Heart left ventricle (tissue), 16 donors: ENCODE measurements at regions not wholly inside any gene's neighbourhood (a gene's known extent, or its start where the extent isn't known, plus 50 kb on each side); places are given as distances from the start of the nearest gene placed in this dataset.

ENCODE experiments used
- ATAC-seq, 4 donors: fragments of 200-7000 bp; cut with Tn5 transposase; one replicate each; pipeline ENCODE4 v1.9.1; 2020 to 2022; ENCODE audit warnings: moderate library complexity in 4 of 4, mild to moderate bottlenecking in 3 of 4, moderate number of reproducible peaks in 1 of 4
- DNase-seq, 5 donors: peaks; one replicate each; pipeline ENCODE4 v3.0.0-alpha.2; 2020
- H3K27ac ChIP-seq, 12 donors: fragments of 200-600 bp; sonication (generic) in 4 of 12; one replicate each; pipeline versions ENCODE4 v1.5.0 to v1.8.0; 2016 to 2022; ENCODE audit warnings: mild to moderate bottlenecking in 2 of 12
- H3K27me3 ChIP-seq, 9 donors: fragments of 200-600 bp; sonication (generic) in 2 of 9; one replicate each; pipeline versions ENCODE4 v1.5.1 to v1.8.0; 2016 to 2022; ENCODE audit warnings: mild to moderate bottlenecking in 3 of 9
- H3K36me3 ChIP-seq, 9 donors: fragments of 200-600 bp; sonication (generic) in 2 of 9; one replicate each; pipeline versions ENCODE4 v1.5.0 to v1.8.0; 2018 to 2022; ENCODE audit warnings: mild to moderate bottlenecking in 2 of 9
- H3K4me1 ChIP-seq, 12 donors: fragments of 200-600 bp; sonication (generic) in 4 of 12; one replicate each; pipeline versions ENCODE4 v1.5.0 to v1.8.0; 2016 to 2022; ENCODE audit warnings: mild to moderate bottlenecking in 3 of 12
- H3K4me3 ChIP-seq, 12 donors: fragments of 200-600 bp; sonication (generic) in 4 of 12; one replicate each; pipeline versions ENCODE4 v1.5.0 to v1.8.0; 2017 to 2022; ENCODE audit warnings: mild to moderate bottlenecking in 9 of 12, moderate library complexity in 4 of 12
- H3K9me3 ChIP-seq, 12 donors: fragments of 200-600 bp; sonication (generic) in 4 of 12; one replicate each; pipeline versions ENCODE4 v1.5.0 to v1.8.0; 2016 to 2022; ENCODE audit warnings: mild to moderate bottlenecking in 1 of 12
- POLR2A ChIP-seq, 2 donors: fragments of 450-650 bp; IDR thresholded peaks; one replicate each; pipeline ENCODE4 v1.6.1; 2017; ENCODE audit warnings: antibody characterized with exemption in 2 of 2, mild to moderate bottlenecking in 2 of 2, moderate library complexity in 2 of 2
- WGBS, 4 donors: extraction: QIAGEN DNeasy Blood & Tissue Kit in 2 of 4; methylation state at CpG; one replicate each; pipeline versions ENCODE4 v1.1.5 to v1.1.7; 2013 to 2018; 5-methylcytosine and 5-hydroxymethylcytosine counted together
- intact Hi-C, 10 donors: fragments of 100-400 bp; cut with DNase I; formaldehyde crosslinking; loops; one replicate each; pipeline versions ENCODE4 v1.11.1 to v1.14.2; 2022
- TF ChIP-seq, protein P1 (sequence below), 12 donors: fragments of 200-600 bp; sonication (generic) in 4 of 12; IDR thresholded peaks; one replicate each; pipeline versions ENCODE4 v1.5.0 to v1.8.0; 2018 to 2022; ENCODE audit warnings: antibody characterized with exemption in 12 of 12, mild to moderate bottlenecking in 5 of 12
- donor health status: ischemic (EF 13 %, LVEDD 7.1; RV severe dilation, severe dysfunction).
- donor health status: healthy with polysubstance abuse.
- donor health status: DM: no; HTN: yes; CAD: no.
- donor health status: DM: no; HTN: no; CAD: no.
- donor health status: ischemic (EF 25% LVEDD 6.9; RV normal size, moderate dysfunction).
- donor health status: ischemic (EF 25% LVEDD 5.7; RV mildly dilated, moderate dysfunction).
- donor health status: healthy.
- donor health status: DM: yes; HTN: yes; CAD: no.
- donor health status: ischemic (EF 35%, LVEDD 5.7; RV mildly dilated, moderate dysfunction).
- donor health status: nonischemic (EF 11% LVEDD 7.7; RV severe dilation, severe dysfunction).
- donor health status: DM: yes; HTN: yes; CAD: no.
- donor health status: PGD.
- donor health status: ischemic (EF 29% LVEDD 5.4; RV normal size, mild dysfunction).
- donor health status: nonischemic (EF 23%, LVEDD 6.1; RV moderate dilation, normal function).

DNA sequence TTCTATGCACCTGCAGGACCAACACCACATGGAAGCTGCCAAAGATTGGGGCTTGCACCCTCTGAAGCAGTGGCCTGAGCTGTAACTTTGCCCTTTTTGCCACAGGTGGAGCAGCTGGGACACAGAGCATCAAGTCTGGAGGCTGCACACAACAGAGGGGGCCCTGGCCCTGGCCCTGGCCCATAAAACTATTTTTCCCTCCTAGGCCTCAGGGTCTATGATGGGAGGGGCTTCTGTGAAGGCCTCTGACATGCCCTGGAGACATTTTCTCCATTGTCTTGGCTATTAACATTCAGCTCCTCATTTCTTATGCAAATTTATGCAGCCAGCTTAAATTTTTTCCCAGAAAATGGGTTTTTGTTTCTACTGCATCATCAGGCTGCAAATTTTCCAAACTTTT is 335.5 kb downstream of the ARPP21 start:
- H3K27ac ChIP-seq: no peak overlapping the region
- no peak for TF ChIP-seq POLR2A (IDR thresholded peaks at IDR 0.05)
- TF ChIP-seq, protein P1, sequence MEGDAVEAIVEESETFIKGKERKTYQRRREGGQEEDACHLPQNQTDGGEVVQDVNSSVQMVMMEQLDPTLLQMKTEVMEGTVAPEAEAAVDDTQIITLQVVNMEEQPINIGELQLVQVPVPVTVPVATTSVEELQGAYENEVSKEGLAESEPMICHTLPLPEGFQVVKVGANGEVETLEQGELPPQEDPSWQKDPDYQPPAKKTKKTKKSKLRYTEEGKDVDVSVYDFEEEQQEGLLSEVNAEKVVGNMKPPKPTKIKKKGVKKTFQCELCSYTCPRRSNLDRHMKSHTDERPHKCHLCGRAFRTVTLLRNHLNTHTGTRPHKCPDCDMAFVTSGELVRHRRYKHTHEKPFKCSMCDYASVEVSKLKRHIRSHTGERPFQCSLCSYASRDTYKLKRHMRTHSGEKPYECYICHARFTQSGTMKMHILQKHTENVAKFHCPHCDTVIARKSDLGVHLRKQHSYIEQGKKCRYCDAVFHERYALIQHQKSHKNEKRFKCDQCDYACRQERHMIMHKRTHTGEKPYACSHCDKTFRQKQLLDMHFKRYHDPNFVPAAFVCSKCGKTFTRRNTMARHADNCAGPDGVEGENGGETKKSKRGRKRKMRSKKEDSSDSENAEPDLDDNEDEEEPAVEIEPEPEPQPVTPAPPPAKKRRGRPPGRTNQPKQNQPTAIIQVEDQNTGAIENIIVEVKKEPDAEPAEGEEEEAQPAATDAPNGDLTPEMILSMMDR (IDR thresholded peaks at IDR 0.05): no peak
- DNase-seq: no peak
- no peaks in the 10 kb centered on the region for H3K36me3 ChIP-seq
- H3K27me3 ChIP-seq: no peaks in the 10 kb centered on the region
- no peak for ATAC-seq
- no peaks in the 10 kb centered on the region for H3K9me3 ChIP-seq
- no peak overlapping the region for H3K4me3 ChIP-seq
- peaks cover 0 to 4% (median 0%) of the 10 kb centered on the region in 12 donors for H3K4me1 ChIP-seq
- intact Hi-C loops: no loop called here

DNA sequence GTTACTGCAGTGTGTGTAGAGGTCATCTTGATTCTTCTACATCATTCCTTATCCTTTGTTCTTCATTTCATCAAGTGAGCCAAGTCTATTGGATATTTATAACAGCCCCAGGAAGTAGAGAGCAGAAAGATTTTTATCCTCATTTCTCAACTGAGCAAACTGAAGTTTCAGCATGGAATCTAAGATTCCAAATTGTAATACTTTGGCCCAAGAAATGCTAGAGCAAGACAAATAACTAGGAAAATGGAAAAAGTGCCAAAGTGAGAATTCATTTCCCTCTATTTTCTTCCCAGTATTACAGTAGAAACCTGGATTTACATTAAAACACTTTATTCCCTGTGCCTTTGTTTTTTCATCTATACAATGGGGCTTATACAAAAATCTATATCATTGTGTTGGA is 346.8 kb downstream of the ARPP21 start:
- no peak for ATAC-seq
- no peak for DNase-seq
- no peak overlapping the region for H3K4me3 ChIP-seq
- no peaks in the 10 kb centered on the region for H3K36me3 ChIP-seq
- H3K4me1 ChIP-seq: no peaks in the 10 kb centered on the region
- no peak overlapping the region for H3K27ac ChIP-seq
- no peaks in the 10 kb centered on the region for H3K9me3 ChIP-seq
- no peaks in the 10 kb centered on the region for H3K27me3 ChIP-seq
- intact Hi-C loops: no loop called here
- TF ChIP-seq, protein P1 (IDR thresholded peaks at IDR 0.05): no peak
- TF ChIP-seq POLR2A (IDR thresholded peaks at IDR 0.05): no peak

- Histone ChIP-seq H3K27me3 (no peaks in the 10 kb centered on the region), H3K4me1 (no peaks in the 10 kb centered on the region), H3K36me3 (no peaks in the 10 kb centered on the region), H3K9me3 (no peaks in the 10 kb centered on the region), H3K4me3 (no peak overlapping the region), H3K27ac (no peak overlapping the region)
- ATAC-seq (no peak), DNase-seq (no peak)
- intact Hi-C loops: no loop called here
- TF ChIP-seq, protein P1 (IDR thresholded peaks at IDR 0.05): no peak
- no peak for TF ChIP-seq POLR2A (IDR thresholded peaks at IDR 0.05)
Measured at GRCh38 chr3:35987386-35987785, 348.1 kb downstream of the ARPP21 start.

GRCh38 chr3:35992041-35992440 is 352.7 kb downstream of the ARPP21 start:
- no peak overlapping the region for H3K27ac ChIP-seq
- DNase-seq (no peak), ATAC-seq (no peak)
- no peaks in the 10 kb centered on the region for H3K27me3 ChIP-seq
- intact Hi-C loops: no loop called here
- no peaks in the 10 kb centered on the region for H3K36me3 ChIP-seq
- no peak for TF ChIP-seq POLR2A (IDR thresholded peaks at IDR 0.05)
- TF ChIP-seq, protein P1 (IDR thresholded peaks at IDR 0.05): no peak
- H3K4me3 ChIP-seq: no peak overlapping the region
- peaks cover 0 to 22% (median 6%) of the 10 kb centered on the region in 12 donors for H3K9me3 ChIP-seq
- 73 to 77% (median 77%) methylated on average over 2 of the region's 2 CpGs for WGBS, 4 donors
- no peaks in the 10 kb centered on the region for H3K4me1 ChIP-seq
